ENCODE measurements at regions not wholly inside any gene's neighbourhood (a gene's known extent, or its start where the extent isn't known, plus 50 kb on each side); places are given as distances from the start of the nearest gene placed in this dataset.

- TF ChIP-seq SUZ12 (IDR thresholded peaks at IDR 0.05; ENCODE audit: low read depth, low read length) (no peak), CHD2 (IDR thresholded peaks at IDR 0.05; ENCODE audit: low read depth, low read length) (no peak), TBP (CRISPR knock-in tag; IDR thresholded peaks at IDR 0.05) (no peak), PREB (CRISPR knock-in tag; IDR thresholded peaks at IDR 0.05) (no peak), RAD21 (CRISPR knock-in tag; IDR thresholded peaks at IDR 0.05) (no peak), POLR2A (IDR thresholded peaks at IDR 0.05; ENCODE audit: insufficient read depth in 1 of 2, low read depth in 2 of 2, low read length in 2 of 2) (no peak), CTCF (CRISPR knock-in tag; IDR thresholded peaks at IDR 0.05) (no peak), TCF12 (IDR thresholded peaks at IDR 0.05) (no peak), TCF12 (CRISPR knock-in tag; IDR thresholded peaks at IDR 0.05) (no peak), POLR2AphosphoS2 (IDR thresholded peaks at IDR 0.05; ENCODE audit: low read depth, low read length) (no peak)
These were observed 306.5 kb upstream of the ZFHX3 start for GRCh38 chr16:73354434-73354833.

All from HepG2 (cell line).